Activated T-helper 1 cell treated with anti-CD3 and anti-CD28 coated beads, Interleukin-12 subunit alpha, Interleukin-12 subunit beta, Interleukin-2, Interleukin-4 antibody, amounts not matched to agents 30 ng/mL and 10 ng/mL and 1 ng/mL, durations not matched to agents 14 hours and 24 hours and 36 hours (primary cell): ENCODE measurements at regions not wholly inside any gene's neighbourhood (a gene's known extent, or its start where the extent isn't known, plus 50 kb on each side); places are given as distances from the start of the nearest gene placed in this dataset.

Experiments
- DNase-seq: peaks from one replicate; pipeline ENCODE4 v3.0.0; 2021; ENCODE audit warnings: low spot score
- H3K27ac Mint-ChIP-seq: one replicate; pipeline ENCODE4 v1.8.0; 2021; ENCODE audit warnings: mild to moderate bottlenecking, mixed read lengths
- H3K27me3 Mint-ChIP-seq: one replicate; pipeline ENCODE4 v1.8.0; 2022; ENCODE audit warnings: mild to moderate bottlenecking, moderate library complexity, mixed read lengths; ENCODE audit not compliant: insufficient read depth
- H3K36me3 Mint-ChIP-seq: one replicate; pipeline ENCODE4 v1.8.0; 2021; ENCODE audit warnings: low read depth, mixed read lengths
- H3K4me1 Mint-ChIP-seq: one replicate; pipeline ENCODE4 v1.8.0; 2021; ENCODE audit warnings: low read depth, mixed read lengths
- H3K4me3 Mint-ChIP-seq: one replicate; pipeline ENCODE4 v1.8.0; 2021; ENCODE audit warnings: mild to moderate bottlenecking, moderate library complexity, mixed read lengths
- H3K9me3 Mint-ChIP-seq: one replicate; pipeline ENCODE4 v1.8.0; 2021; ENCODE audit warnings: mixed read lengths
- intact Hi-C: fragments of 100-400 bp; cut with micrococcal nuclease; formaldehyde crosslinking; loops from one replicate; pipeline ENCODE4 v1.15.1; 2024

GRCh38 chr13:59584761-59585670 is 578.7 kb downstream of the DIAPH3 start:
- no peaks in the 10 kb centered on the region for H3K4me1 Mint-ChIP-seq
- intact Hi-C loops: no loop called here
- DNase-seq: no peak
- H3K27ac Mint-ChIP-seq: no peak overlapping the region
- H3K4me3 Mint-ChIP-seq: no peak overlapping the region
- H3K27me3 Mint-ChIP-seq: no peaks in the 10 kb centered on the region
- H3K36me3 Mint-ChIP-seq: no peaks in the 10 kb centered on the region
- H3K9me3 Mint-ChIP-seq: no peaks in the 10 kb centered on the region

DNA sequence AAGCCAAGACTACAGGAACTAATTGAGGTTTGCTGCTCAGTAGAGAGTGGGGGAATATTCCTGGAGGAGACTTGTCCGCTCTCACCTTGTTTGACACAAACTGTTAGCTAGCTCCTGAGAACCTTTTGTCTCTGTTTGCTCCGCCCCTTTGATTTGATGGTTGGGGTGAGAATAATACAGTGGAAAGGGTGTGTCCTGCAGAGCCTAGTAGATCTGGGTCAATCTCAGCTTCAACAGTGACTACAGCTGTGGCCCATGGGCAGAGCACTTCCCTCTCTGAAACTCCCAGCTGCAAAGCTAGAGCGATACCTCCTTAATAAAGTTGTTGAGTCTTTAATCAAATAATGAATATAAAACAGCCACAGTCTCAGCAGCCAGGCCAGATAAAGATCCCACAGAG is 576.7 kb downstream of the DIAPH3 start:
- intact Hi-C loops: no loop called here
- Mint-ChIP-seq H3K36me3 (no peaks in the 10 kb centered on the region), H3K27ac (no peak overlapping the region), H3K27me3 (no peaks in the 10 kb centered on the region), H3K4me3 (no peak overlapping the region), H3K4me1 (no peaks in the 10 kb centered on the region), H3K9me3 (no peaks in the 10 kb centered on the region)
- no peak for DNase-seq

GRCh38 chr13:59587971-59588716 is 575.6 kb downstream of the DIAPH3 start:
- Mint-ChIP-seq H3K4me3 (no peak overlapping the region), H3K36me3 (no peaks in the 10 kb centered on the region), H3K4me1 (no peaks in the 10 kb centered on the region), H3K27me3 (no peaks in the 10 kb centered on the region), H3K27ac (no peak overlapping the region), H3K9me3 (no peaks in the 10 kb centered on the region)
- intact Hi-C loops: no loop called here
- DNase-seq: no peak

GRCh38 chr13:59588717-59589067 is 575.0 kb downstream of the DIAPH3 start:
- DNase-seq: no peak
- Mint-ChIP-seq H3K36me3 (no peaks in the 10 kb centered on the region), H3K4me1 (no peaks in the 10 kb centered on the region), H3K27me3 (no peaks in the 10 kb centered on the region), H3K4me3 (no peak overlapping the region), H3K27ac (no peak overlapping the region), H3K9me3 (no peaks in the 10 kb centered on the region)
- intact Hi-C loops: no loop called here

GRCh38 chr13:59601993-59602392 is 561.7 kb downstream of the DIAPH3 start:
- Mint-ChIP-seq H3K36me3 (no peaks in the 10 kb centered on the region), H3K9me3 (no peaks in the 10 kb centered on the region), H3K27ac (no peak overlapping the region), H3K27me3 (no peaks in the 10 kb centered on the region), H3K4me1 (no peaks in the 10 kb centered on the region), H3K4me3 (no peak overlapping the region)
- no peak for DNase-seq
- intact Hi-C loops: no loop called here

- Mint-ChIP-seq H3K9me3 (no peaks in the 10 kb centered on the region), H3K4me3 (no peak overlapping the region), H3K36me3 (no peaks in the 10 kb centered on the region), H3K27me3 (no peaks in the 10 kb centered on the region), H3K27ac (no peak overlapping the region), H3K4me1 (no peaks in the 10 kb centered on the region)
- DNase-seq: no peak
- intact Hi-C loops: no loop called here
These were observed 560.1 kb downstream of the DIAPH3 start for GRCh38 chr13:59603646-59604045.

- intact Hi-C loops: no loop called here
These were observed 556.6 kb downstream of the DIAPH3 start for GRCh38 chr13:59607172-59607571.

GRCh38 chr13:59607780-59608233 is 555.9 kb downstream of the DIAPH3 start:
- Mint-ChIP-seq H3K36me3 (no peaks in the 10 kb centered on the region), H3K27me3 (no peaks in the 10 kb centered on the region), H3K27ac (no peak overlapping the region), H3K4me3 (no peak overlapping the region), H3K9me3 (no peaks in the 10 kb centered on the region), H3K4me1 (no peaks in the 10 kb centered on the region)
- DNase-seq: no peak
- intact Hi-C loops: no loop called here

More at GRCh38 chr13:59607172-59607571, 556.6 kb downstream of the DIAPH3 start:
- Mint-ChIP-seq H3K36me3 (no peaks in the 10 kb centered on the region), H3K27me3 (no peaks in the 10 kb centered on the region), H3K4me3 (no peak overlapping the region), H3K9me3 (no peaks in the 10 kb centered on the region), H3K27ac (no peak overlapping the region), H3K4me1 (no peaks in the 10 kb centered on the region)
- DNase-seq: no peak

GRCh38 chr13:59609421-59609820 is 554.3 kb downstream of the DIAPH3 start:
- no peak for DNase-seq
- no peaks in the 10 kb centered on the region for H3K4me1 Mint-ChIP-seq
- H3K9me3 Mint-ChIP-seq: no peaks in the 10 kb centered on the region
- H3K27ac Mint-ChIP-seq: no peak overlapping the region
- intact Hi-C loops: no loop called here
- no peak overlapping the region for H3K4me3 Mint-ChIP-seq
- no peaks in the 10 kb centered on the region for H3K36me3 Mint-ChIP-seq
- no peaks in the 10 kb centered on the region for H3K27me3 Mint-ChIP-seq
